ENCODE measurements at regions not wholly inside any gene's neighbourhood (a gene's known extent, or its start where the extent isn't known, plus 50 kb on each side); places are given as distances from the start of the nearest gene placed in this dataset.

DNA sequence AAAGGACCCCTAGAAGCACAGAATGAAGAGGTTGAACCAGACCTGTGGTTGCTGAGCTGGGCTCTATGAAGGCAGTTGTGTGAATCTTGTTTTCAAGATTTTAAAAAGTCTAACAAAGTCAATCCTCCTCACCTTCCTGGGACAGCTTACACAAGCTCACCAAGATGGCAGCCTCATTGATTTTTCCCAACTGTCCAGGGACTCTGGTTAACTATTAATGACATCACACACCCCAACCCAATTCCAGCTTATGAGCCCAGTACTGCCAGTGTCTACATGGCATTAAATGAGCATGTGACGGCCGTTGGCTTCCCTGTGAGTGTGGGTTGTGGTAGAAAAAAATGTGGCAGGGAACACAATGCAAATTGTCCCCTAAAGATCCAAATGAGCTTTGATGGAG lies 137.0 kb downstream of the CHST1 start:
- H3K4me1 ChIP-seq (ENCODE audit: control insufficient read depth in 2 of 2, insufficient read depth in 2 of 2, low read length in 2 of 2), result no peaks in the 10 kb centered on the region
- H3K9me3 ChIP-seq (ENCODE audit: control insufficient read depth in 2 of 2, low read length in 2 of 2), result no peaks in the 10 kb centered on the region
- H3K27me3 ChIP-seq (ENCODE audit: control insufficient read depth in 2 of 2, insufficient read depth in 2 of 2, low read length in 2 of 2), result no peaks in the 10 kb centered on the region
- H3K4me3 ChIP-seq (ENCODE audit: low read length in 2 of 2), result no peak overlapping the region
- H3K9ac ChIP-seq (ENCODE audit: low read depth in 1 of 2, low read length in 2 of 2), result no peak overlapping the region
- no peaks in the 10 kb centered on the region for H3K36me3 ChIP-seq (ENCODE audit: control insufficient read depth in 2 of 2, insufficient read depth in 2 of 2, low read length in 2 of 2)
- no peak overlapping the region for H3K27ac ChIP-seq (ENCODE audit: low read depth in 2 of 2, low read length in 2 of 2)

DNA sequence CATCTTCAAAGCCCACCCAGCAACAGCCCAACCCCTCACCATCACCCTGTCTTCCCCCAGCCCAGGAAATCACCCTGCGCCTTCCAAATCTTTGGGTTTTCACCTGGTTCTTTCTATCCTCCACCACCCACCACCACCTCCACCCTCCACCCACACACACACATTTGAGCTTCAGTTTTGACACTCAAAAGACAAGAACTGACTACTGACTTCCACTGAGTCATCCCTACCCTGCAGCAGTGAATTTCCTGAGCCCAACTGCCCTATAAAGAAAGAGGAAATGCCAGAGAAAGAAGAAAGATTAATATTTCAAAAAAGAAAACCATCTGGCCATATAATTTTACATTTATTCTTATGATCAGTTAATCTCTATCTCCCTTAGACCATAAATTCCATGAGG lies 137.5 kb downstream of the CHST1 start:
- no peak overlapping the region for H3K4me3 ChIP-seq (ENCODE audit: low read length in 2 of 2)
- no peaks in the 10 kb centered on the region for H3K4me1 ChIP-seq (ENCODE audit: control insufficient read depth in 2 of 2, insufficient read depth in 2 of 2, low read length in 2 of 2)
- no peaks in the 10 kb centered on the region for H3K36me3 ChIP-seq (ENCODE audit: control insufficient read depth in 2 of 2, insufficient read depth in 2 of 2, low read length in 2 of 2)
- H3K27me3 ChIP-seq (ENCODE audit: control insufficient read depth in 2 of 2, insufficient read depth in 2 of 2, low read length in 2 of 2), result no peaks in the 10 kb centered on the region
- no peak overlapping the region for H3K9ac ChIP-seq (ENCODE audit: low read depth in 1 of 2, low read length in 2 of 2)
- H3K27ac ChIP-seq (ENCODE audit: low read depth in 2 of 2, low read length in 2 of 2), result no peak overlapping the region
- H3K9me3 ChIP-seq (ENCODE audit: control insufficient read depth in 2 of 2, low read length in 2 of 2), result no peaks in the 10 kb centered on the region

DNA sequence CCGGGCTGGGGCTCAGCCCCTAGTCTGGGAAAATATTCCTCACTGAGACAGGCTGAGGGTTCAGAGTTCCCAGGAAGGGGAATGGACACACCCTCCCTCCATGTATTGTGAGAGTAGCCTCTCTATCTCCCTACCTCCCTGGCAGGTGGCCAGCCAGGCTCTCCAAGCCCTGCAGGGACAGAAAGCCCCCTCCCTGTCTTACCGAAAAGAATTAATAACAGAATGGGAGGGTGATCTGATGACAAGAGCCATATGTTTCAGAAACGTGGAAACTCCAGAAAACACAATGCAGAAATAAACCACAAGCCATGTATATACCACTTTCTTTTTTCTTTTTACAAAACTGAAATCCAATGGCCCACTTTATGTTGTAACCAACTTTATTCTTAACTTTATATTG lies 140.0 kb downstream of the CHST1 start:
- Histone ChIP-seq H3K27ac (ENCODE audit: low read depth in 2 of 2, low read length in 2 of 2) (no peak overlapping the region), H3K36me3 (ENCODE audit: control insufficient read depth in 2 of 2, insufficient read depth in 2 of 2, low read length in 2 of 2) (no peaks in the 10 kb centered on the region), H3K9me3 (ENCODE audit: control insufficient read depth in 2 of 2, low read length in 2 of 2) (no peaks in the 10 kb centered on the region), H3K27me3 (ENCODE audit: control insufficient read depth in 2 of 2, insufficient read depth in 2 of 2, low read length in 2 of 2) (no peaks in the 10 kb centered on the region), H3K4me3 (ENCODE audit: low read length in 2 of 2) (no peak overlapping the region), H3K4me1 (ENCODE audit: control insufficient read depth in 2 of 2, insufficient read depth in 2 of 2, low read length in 2 of 2) (no peaks in the 10 kb centered on the region), H3K9ac (ENCODE audit: low read depth in 1 of 2, low read length in 2 of 2) (no peak overlapping the region)

DNA sequence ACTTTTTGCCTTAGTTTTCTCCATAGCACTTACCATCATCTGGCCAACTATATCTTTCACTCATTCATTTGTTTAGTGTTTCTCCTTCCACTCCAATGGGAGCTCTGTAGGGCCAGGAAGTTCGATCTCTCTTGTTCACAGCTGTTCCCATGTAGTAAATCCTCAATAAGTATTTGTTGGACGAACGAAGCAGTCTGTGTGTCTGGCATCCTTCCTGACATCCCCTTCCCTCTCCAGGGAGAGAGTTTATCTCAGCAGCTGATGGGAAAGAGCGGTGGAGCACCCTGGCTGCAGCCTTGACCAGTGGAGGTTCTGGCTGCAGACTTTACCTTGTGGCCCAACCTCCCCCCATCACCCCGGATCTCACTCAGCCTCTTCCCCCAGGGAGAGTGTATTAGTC lies 141.7 kb downstream of the CHST1 start:
- Histone ChIP-seq H3K4me1 (ENCODE audit: control insufficient read depth in 2 of 2, insufficient read depth in 2 of 2, low read length in 2 of 2) (no peaks in the 10 kb centered on the region), H3K27me3 (ENCODE audit: control insufficient read depth in 2 of 2, insufficient read depth in 2 of 2, low read length in 2 of 2) (no peaks in the 10 kb centered on the region), H3K9me3 (ENCODE audit: control insufficient read depth in 2 of 2, low read length in 2 of 2) (no peaks in the 10 kb centered on the region), H3K36me3 (ENCODE audit: control insufficient read depth in 2 of 2, insufficient read depth in 2 of 2, low read length in 2 of 2) (no peaks in the 10 kb centered on the region), H3K27ac (ENCODE audit: low read depth in 2 of 2, low read length in 2 of 2) (no peak overlapping the region), H3K4me3 (ENCODE audit: low read length in 2 of 2) (no peak overlapping the region), H3K9ac (ENCODE audit: low read depth in 1 of 2, low read length in 2 of 2) (no peak overlapping the region)

DNA sequence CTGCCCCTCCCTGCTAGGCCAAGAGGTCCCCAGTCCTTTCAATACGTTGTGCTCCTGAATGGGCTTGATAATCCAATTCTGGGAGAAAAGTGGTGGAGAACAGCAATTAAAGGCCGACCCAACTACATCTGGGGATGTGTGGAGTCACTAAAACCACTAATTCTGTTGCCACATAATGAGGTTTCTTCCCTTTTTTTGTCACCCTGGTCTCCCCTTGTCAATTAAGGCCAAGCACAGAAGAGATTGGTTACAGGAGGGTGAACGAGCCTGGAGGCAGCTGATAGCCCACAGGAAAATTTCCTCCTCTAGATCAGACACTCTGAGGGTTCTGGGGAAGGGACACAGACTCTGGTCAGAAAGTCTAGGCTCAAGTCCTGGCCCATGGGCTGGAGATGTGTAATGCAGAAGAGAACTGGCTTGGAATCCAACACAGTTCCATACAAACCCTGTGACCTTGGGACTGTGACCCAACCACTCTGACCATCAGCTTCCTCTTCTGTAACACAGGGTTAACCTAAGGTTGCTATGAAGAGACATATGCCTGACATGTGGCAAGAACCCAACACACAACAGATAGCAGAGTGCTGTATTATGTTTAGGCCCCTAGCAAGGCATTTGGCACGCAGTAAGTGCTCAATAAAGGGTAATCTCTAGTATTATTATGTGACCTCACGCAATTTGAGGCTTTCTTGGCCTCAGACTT lies 146.4 kb downstream of the CHST1 start:
- Histone ChIP-seq H3K27me3 (ENCODE audit: control insufficient read depth in 2 of 2, insufficient read depth in 2 of 2, low read length in 2 of 2) (no peaks in the 10 kb centered on the region), H3K36me3 (ENCODE audit: control insufficient read depth in 2 of 2, insufficient read depth in 2 of 2, low read length in 2 of 2) (no peaks in the 10 kb centered on the region), H3K4me1 (ENCODE audit: control insufficient read depth in 2 of 2, insufficient read depth in 2 of 2, low read length in 2 of 2) (no peaks in the 10 kb centered on the region), H3K27ac (ENCODE audit: low read depth in 2 of 2, low read length in 2 of 2) (no peak overlapping the region), H3K9ac (ENCODE audit: low read depth in 1 of 2, low read length in 2 of 2) (no peak overlapping the region), H3K4me3 (ENCODE audit: low read length in 2 of 2) (no peak overlapping the region), H3K9me3 (ENCODE audit: control insufficient read depth in 2 of 2, low read length in 2 of 2) (no peaks in the 10 kb centered on the region)

DNA sequence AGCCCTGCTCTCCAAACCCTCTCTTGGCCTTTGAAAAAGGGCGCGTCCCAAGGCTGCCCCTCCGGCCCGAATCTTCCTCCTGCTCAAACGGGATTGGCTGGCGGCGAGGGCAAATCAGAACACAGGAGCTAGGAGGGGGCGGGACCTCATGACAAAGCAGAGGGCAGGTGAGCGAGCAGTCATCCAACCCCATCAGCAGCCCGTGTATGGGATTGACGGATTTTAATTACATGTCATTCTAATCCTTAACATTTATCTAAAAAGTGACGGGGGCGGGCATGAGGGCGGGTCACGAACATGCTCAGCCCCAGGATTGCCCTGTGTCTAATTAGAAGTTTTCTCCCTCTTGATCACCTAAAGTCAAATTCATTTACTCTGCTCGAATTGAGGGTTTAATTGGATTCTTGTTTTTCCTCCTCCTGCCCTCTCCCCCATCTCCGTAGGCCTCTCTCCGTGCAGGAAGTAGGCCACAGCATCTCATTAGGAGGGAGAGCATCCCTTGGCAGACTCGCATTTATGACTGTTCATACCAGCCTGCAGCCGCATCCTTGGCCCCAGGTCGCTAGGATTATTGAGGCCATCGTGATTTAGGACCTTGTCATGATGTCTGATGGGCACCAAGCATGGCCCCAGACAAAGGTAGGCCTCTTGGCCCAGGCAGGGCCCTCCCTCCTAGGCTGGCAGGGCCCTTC lies 147.1 kb downstream of the CHST1 start:
- H3K27ac ChIP-seq (ENCODE audit: low read depth in 2 of 2, low read length in 2 of 2), result no peak overlapping the region
- H3K9me3 ChIP-seq (ENCODE audit: control insufficient read depth in 2 of 2, low read length in 2 of 2), result no peaks in the 10 kb centered on the region
- H3K9ac ChIP-seq (ENCODE audit: low read depth in 1 of 2, low read length in 2 of 2), result no peak overlapping the region
- H3K27me3 ChIP-seq (ENCODE audit: control insufficient read depth in 2 of 2, insufficient read depth in 2 of 2, low read length in 2 of 2), result no peaks in the 10 kb centered on the region
- H3K4me1 ChIP-seq (ENCODE audit: control insufficient read depth in 2 of 2, insufficient read depth in 2 of 2, low read length in 2 of 2), result no peaks in the 10 kb centered on the region
- H3K4me3 ChIP-seq (ENCODE audit: low read length in 2 of 2), result no peak overlapping the region
- H3K36me3 ChIP-seq (ENCODE audit: control insufficient read depth in 2 of 2, insufficient read depth in 2 of 2, low read length in 2 of 2), result no peaks in the 10 kb centered on the region

DNA sequence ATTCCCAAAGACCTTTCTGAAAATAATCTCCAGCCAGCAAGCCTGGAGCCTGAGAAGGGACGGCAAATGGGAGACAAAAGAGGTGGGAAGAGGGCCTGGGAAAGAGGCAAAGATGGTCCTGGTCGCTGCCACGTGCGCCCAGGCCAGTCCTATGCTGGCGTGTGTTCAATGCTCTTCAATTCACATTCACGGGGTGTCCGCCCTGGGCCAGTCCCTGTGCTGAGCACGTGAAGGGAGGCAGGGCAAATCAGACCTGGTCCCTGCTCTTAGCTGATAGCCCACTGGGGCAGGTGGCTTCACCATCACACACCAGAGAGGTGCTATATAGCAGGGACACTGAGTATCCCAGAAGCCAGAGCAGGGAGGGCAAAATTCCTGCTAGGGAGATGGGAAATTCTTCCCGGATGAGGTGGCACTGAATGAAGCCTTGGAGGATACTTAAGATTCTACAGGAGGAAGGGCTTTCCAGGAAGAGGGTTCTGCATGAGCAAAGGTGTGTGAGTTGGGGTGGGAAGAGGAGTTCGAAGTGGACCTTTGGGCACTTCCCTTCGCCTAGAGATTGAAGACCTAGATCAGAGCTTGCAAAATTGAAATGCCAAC lies 148.2 kb downstream of the CHST1 start:
- Histone ChIP-seq H3K9me3 (ENCODE audit: control insufficient read depth in 2 of 2, low read length in 2 of 2) (no peaks in the 10 kb centered on the region), H3K4me1 (ENCODE audit: control insufficient read depth in 2 of 2, insufficient read depth in 2 of 2, low read length in 2 of 2) (no peaks in the 10 kb centered on the region), H3K27ac (ENCODE audit: low read depth in 2 of 2, low read length in 2 of 2) (no peak overlapping the region), H3K36me3 (ENCODE audit: control insufficient read depth in 2 of 2, insufficient read depth in 2 of 2, low read length in 2 of 2) (no peaks in the 10 kb centered on the region), H3K9ac (ENCODE audit: low read depth in 1 of 2, low read length in 2 of 2) (no peak overlapping the region), H3K27me3 (ENCODE audit: control insufficient read depth in 2 of 2, insufficient read depth in 2 of 2, low read length in 2 of 2) (no peaks in the 10 kb centered on the region), H3K4me3 (ENCODE audit: low read length in 2 of 2) (no peak overlapping the region)

DNA sequence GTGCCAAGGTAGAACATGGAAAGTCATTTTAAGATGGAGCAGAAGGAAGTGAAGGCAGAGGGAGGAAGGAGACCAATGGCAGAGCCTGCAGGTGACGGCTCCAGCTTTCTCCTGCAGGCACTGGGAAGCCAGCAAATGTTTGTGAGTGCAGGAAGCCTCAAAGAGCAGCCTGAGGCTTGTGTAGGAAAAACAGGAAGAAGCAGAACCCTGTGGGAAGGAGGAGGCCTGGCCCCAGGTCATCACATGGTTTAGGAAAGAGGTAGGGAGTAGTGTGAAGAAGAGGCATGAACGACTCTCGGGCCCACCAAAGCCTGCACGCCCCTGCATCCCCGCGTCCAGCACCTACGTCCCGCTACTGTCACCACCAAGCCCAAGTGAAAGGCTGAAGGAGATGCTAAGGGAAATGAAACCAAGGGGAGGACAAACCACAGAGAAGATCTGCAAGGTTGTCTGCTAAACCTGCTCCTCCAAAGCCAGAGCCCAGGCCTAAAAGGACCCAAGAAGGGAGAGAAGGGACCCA lies 151.5 kb downstream of the CHST1 start:
- Histone ChIP-seq H3K9ac (ENCODE audit: low read depth in 1 of 2, low read length in 2 of 2) (no peak overlapping the region), H3K27ac (ENCODE audit: low read depth in 2 of 2, low read length in 2 of 2) (no peak overlapping the region), H3K4me1 (ENCODE audit: control insufficient read depth in 2 of 2, insufficient read depth in 2 of 2, low read length in 2 of 2) (no peaks in the 10 kb centered on the region), H3K27me3 (ENCODE audit: control insufficient read depth in 2 of 2, insufficient read depth in 2 of 2, low read length in 2 of 2) (no peaks in the 10 kb centered on the region), H3K4me3 (ENCODE audit: low read length in 2 of 2) (no peak overlapping the region), H3K9me3 (ENCODE audit: control insufficient read depth in 2 of 2, low read length in 2 of 2) (no peaks in the 10 kb centered on the region), H3K36me3 (ENCODE audit: control insufficient read depth in 2 of 2, insufficient read depth in 2 of 2, low read length in 2 of 2) (no peaks in the 10 kb centered on the region)

DNA sequence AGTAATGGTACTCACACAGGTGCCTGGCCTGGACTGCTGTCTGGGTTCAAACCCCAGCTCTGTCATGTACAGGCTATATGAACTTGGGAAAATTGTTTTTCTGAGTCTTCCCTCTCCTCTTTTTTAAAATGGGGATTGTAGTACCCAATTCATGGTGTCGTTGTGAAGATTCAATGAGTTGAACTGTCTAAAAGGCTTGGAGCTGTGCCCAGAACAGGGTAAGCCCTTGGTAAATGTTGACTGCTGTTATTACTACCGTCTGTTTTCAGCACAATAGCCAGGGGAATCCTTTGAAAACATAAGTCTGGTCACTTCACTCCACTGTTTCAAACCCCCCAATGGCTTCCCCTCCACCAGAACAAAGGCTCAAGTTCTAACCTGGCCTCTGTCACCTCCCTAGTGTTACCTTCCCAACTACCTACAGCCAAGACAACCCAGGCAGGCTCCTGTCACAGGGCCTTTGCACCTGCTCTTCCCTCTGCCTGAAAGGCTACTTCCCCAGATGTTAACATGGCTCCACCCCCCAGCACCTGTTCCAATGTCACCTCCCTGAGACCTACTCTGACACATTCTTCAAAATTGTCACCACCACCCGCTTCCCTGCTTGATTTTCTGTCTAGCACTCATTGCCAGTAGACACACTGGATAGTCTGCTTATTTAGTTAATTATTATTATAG lies 152.8 kb downstream of the CHST1 start:
- no peaks in the 10 kb centered on the region for H3K36me3 ChIP-seq (ENCODE audit: control insufficient read depth in 2 of 2, insufficient read depth in 2 of 2, low read length in 2 of 2)
- H3K27ac ChIP-seq (ENCODE audit: low read depth in 2 of 2, low read length in 2 of 2), result no peak overlapping the region
- no peak overlapping the region for H3K9ac ChIP-seq (ENCODE audit: low read depth in 1 of 2, low read length in 2 of 2)
- no peaks in the 10 kb centered on the region for H3K9me3 ChIP-seq (ENCODE audit: control insufficient read depth in 2 of 2, low read length in 2 of 2)
- peaks cover 0 to 2% of the 10 kb centered on the region in 2 donors for H3K27me3 ChIP-seq (ENCODE audit: control insufficient read depth in 2 of 2, insufficient read depth in 2 of 2, low read length in 2 of 2)
- no peaks in the 10 kb centered on the region for H3K4me1 ChIP-seq (ENCODE audit: control insufficient read depth in 2 of 2, insufficient read depth in 2 of 2, low read length in 2 of 2)
- no peak overlapping the region for H3K4me3 ChIP-seq (ENCODE audit: low read length in 2 of 2)

DNA sequence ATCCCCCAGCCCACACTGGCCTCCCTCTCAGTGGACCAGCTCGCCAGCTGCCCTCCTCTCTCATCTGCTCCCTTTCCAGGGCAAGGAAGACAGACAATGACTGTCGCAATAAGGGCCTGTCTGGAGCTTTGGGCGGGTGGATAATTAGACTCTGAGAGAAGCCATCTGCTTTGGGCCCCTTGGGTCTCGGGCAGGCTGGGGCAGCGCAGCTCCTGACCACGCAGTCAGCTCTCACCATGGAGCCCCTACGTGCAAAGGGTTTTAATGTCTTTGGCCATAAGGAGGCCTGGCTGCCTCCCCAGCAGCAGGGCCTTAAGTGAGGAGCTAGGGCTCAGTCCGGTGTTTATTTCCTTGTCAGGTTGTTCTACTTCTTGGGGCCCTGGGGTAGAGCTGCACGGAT lies 153.9 kb downstream of the CHST1 start:
- peaks cover 0 to 2% of the 10 kb centered on the region in 2 donors for H3K27me3 ChIP-seq (ENCODE audit: control insufficient read depth in 2 of 2, insufficient read depth in 2 of 2, low read length in 2 of 2)
- H3K4me1 ChIP-seq (ENCODE audit: control insufficient read depth in 2 of 2, insufficient read depth in 2 of 2, low read length in 2 of 2), result no peaks in the 10 kb centered on the region
- no peaks in the 10 kb centered on the region for H3K9me3 ChIP-seq (ENCODE audit: control insufficient read depth in 2 of 2, low read length in 2 of 2)
- H3K9ac ChIP-seq (ENCODE audit: low read depth in 1 of 2, low read length in 2 of 2), result no peak overlapping the region
- H3K36me3 ChIP-seq (ENCODE audit: control insufficient read depth in 2 of 2, insufficient read depth in 2 of 2, low read length in 2 of 2), result no peaks in the 10 kb centered on the region
- no peak overlapping the region for H3K4me3 ChIP-seq (ENCODE audit: low read length in 2 of 2)
- H3K27ac ChIP-seq (ENCODE audit: low read depth in 2 of 2, low read length in 2 of 2), result no peak overlapping the region
